ENCODE measurements at regions not wholly inside any gene's neighbourhood (a gene's known extent, or its start where the extent isn't known, plus 50 kb on each side); places are given as distances from the start of the nearest gene placed in this dataset.

- DNase-seq: no peak
Measured at GRCh38 chr2:240210198-240210965, 69.9 kb upstream of the OTOS start.

- DNase-seq: no peak
Measured at GRCh38 chr2:240211096-240211495, 70.6 kb upstream of the OTOS start.

- no peak for DNase-seq
Measured at GRCh38 chr2:240211598-240212424, 71.4 kb upstream of the OTOS start.

- DNase-seq: no peak
Measured at GRCh38 chr2:240212425-240213225, 72.2 kb upstream of the OTOS start.

- DNase-seq: no peak
Measured at GRCh38 chr2:240213226-240213475, 72.7 kb upstream of the OTOS start.

- no peak for DNase-seq
Measured at GRCh38 chr2:240213476-240214421, 73.3 kb upstream of the OTOS start.

- DNase-seq: no peak
Measured at GRCh38 chr2:240214790-240215675, 74.6 kb upstream of the OTOS start.

GRCh38 chr2:240215676-240216051 lies 75.2 kb upstream of the OTOS start:
- no peak for DNase-seq

GRCh38 chr2:240216167-240216566 lies 75.7 kb upstream of the OTOS start:
- DNase-seq: no peak

- DNase-seq: peak; percentile 33
Measured at GRCh38 chr2:240217431-240218301, 77.2 kb upstream of the OTOS start.

- DNase-seq: no peak
Measured at GRCh38 chr2:240219208-240219890, 78.9 kb upstream of the OTOS start.

- no peak for DNase-seq
Measured at GRCh38 chr2:240220371-240220770, 79.9 kb upstream of the OTOS start.

GRCh38 chr2:240223631-240224030 lies 83.2 kb upstream of the OTOS start:
- no peak for DNase-seq

GRCh38 chr2:240224676-240225075 lies 84.2 kb upstream of the OTOS start:
- no peak for DNase-seq

- DNase-seq: no peak
Measured at GRCh38 chr2:240225131-240225530, 84.7 kb upstream of the OTOS start.

- no peak for DNase-seq
Measured at GRCh38 chr2:240225660-240226475, 85.4 kb upstream of the OTOS start.

- DNase-seq: no peak
Measured at GRCh38 chr2:240226672-240227537, 86.4 kb upstream of the OTOS start.
